Transverse colon (tissue), 3 donors: ENCODE measurements at regions not wholly inside any gene's neighbourhood (a gene's known extent, or its start where the extent isn't known, plus 50 kb on each side); places are given as distances from the start of the nearest gene placed in this dataset.

Experiments
- POLR2A ChIP-seq: fragments of 450-650 bp; IDR thresholded peaks from one replicate; pipeline ENCODE4 v1.6.1; 2016; ENCODE audit warnings: antibody characterized with exemption, mild to moderate bottlenecking, moderate library complexity
- TF ChIP-seq, protein P1 (sequence below), 5 experiments: fragments of 200-600 bp in 3 of 5; fragments of 450-650 bp in 2 of 5; sonication (generic) in 3 of 5; IDR thresholded peaks; 1 replicate in 2 of 5; 2 replicates in 3 of 5; pipeline ENCODE4 v1.5.1; 2016 to 2017; ENCODE audit warnings: antibody characterized with exemption in 5 of 5, inconsistent platforms in 3 of 5, mild to moderate bottlenecking in 2 of 5, moderate library complexity in 1 of 5

DNA sequence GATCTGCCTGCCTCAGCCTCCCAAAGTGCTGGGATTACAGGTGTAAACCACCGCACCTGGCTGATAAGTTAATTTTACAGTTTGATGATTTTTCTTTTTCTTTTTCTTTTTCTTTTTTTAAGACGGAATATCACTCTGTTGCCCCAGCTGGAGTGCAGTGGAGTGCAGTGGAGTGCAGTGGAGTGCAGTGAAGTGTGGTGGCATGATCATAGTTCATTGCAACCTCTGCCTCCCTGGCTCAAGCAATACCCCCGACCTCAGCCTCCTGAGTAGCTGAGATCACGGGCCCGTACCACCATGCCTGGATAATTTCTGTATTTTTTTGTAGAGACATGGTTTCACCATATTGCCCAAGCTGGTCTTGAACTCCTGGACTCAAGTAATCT lies 84.4 kb upstream of the CXADR start:
- TF ChIP-seq, protein P1, sequence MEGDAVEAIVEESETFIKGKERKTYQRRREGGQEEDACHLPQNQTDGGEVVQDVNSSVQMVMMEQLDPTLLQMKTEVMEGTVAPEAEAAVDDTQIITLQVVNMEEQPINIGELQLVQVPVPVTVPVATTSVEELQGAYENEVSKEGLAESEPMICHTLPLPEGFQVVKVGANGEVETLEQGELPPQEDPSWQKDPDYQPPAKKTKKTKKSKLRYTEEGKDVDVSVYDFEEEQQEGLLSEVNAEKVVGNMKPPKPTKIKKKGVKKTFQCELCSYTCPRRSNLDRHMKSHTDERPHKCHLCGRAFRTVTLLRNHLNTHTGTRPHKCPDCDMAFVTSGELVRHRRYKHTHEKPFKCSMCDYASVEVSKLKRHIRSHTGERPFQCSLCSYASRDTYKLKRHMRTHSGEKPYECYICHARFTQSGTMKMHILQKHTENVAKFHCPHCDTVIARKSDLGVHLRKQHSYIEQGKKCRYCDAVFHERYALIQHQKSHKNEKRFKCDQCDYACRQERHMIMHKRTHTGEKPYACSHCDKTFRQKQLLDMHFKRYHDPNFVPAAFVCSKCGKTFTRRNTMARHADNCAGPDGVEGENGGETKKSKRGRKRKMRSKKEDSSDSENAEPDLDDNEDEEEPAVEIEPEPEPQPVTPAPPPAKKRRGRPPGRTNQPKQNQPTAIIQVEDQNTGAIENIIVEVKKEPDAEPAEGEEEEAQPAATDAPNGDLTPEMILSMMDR (IDR thresholded peaks at IDR 0.05), result no peak
- no peak for TF ChIP-seq POLR2A
